GM12874 (cell line): ENCODE measurements at regions not wholly inside any gene's neighbourhood (a gene's known extent, or its start where the extent isn't known, plus 50 kb on each side); places are given as distances from the start of the nearest gene placed in this dataset.

ENCODE experiments used
- CTCF ChIP-seq: IDR thresholded peaks from 2 replicates; pipeline ENCODE4 v1.5.1; 2011; ENCODE audit warnings: low read depth, mild to moderate bottlenecking, control low read depth, low read length, moderate library complexity; ENCODE audit not compliant: insufficient read depth

- TF ChIP-seq CTCF = no peak
These were observed 56.0 kb upstream of the SLC22A16 start for GRCh38 chr6:110532431-110532830.

GRCh38 chr6:110530671-110531070, 54.3 kb upstream of the SLC22A16 start:
- TF ChIP-seq CTCF = no peak

- no peak for TF ChIP-seq CTCF
These were observed 53.5 kb upstream of the SLC22A16 start for GRCh38 chr6:110529907-110530306.

- TF ChIP-seq CTCF = no peak
These were observed 52.9 kb upstream of the SLC22A16 start for GRCh38 chr6:110529355-110529754.

GRCh38 chr6:110528930-110529325, 52.5 kb upstream of the SLC22A16 start:
- TF ChIP-seq CTCF = no peak

- peak; percentile 45; the same call in 1 of the 2 replicates for TF ChIP-seq CTCF
These were observed 51.9 kb upstream of the SLC22A16 start for GRCh38 chr6:110528101-110528929.

- no peak for TF ChIP-seq CTCF
These were observed 51.1 kb upstream of the SLC22A16 start for GRCh38 chr6:110527516-110527915.

GRCh38 chr6:110526726-110527125, 50.3 kb upstream of the SLC22A16 start:
- no peak for TF ChIP-seq CTCF
